ENCODE measurements at regions not wholly inside any gene's neighbourhood (a gene's known extent, or its start where the extent isn't known, plus 50 kb on each side); places are given as distances from the start of the nearest gene placed in this dataset.

GRCh38 chr13:18954254-18954653 lies 227.4 kb downstream of the TUBA3C start:
- TF ChIP-seq CTCF (conservative IDR thresholded peaks at IDR 0.05) (no peak), ZFX (IDR thresholded peaks at IDR 0.05) (no peak)
